ENCODE measurements at regions not wholly inside any gene's neighbourhood (a gene's known extent, or its start where the extent isn't known, plus 50 kb on each side); places are given as distances from the start of the nearest gene placed in this dataset.

DNA sequence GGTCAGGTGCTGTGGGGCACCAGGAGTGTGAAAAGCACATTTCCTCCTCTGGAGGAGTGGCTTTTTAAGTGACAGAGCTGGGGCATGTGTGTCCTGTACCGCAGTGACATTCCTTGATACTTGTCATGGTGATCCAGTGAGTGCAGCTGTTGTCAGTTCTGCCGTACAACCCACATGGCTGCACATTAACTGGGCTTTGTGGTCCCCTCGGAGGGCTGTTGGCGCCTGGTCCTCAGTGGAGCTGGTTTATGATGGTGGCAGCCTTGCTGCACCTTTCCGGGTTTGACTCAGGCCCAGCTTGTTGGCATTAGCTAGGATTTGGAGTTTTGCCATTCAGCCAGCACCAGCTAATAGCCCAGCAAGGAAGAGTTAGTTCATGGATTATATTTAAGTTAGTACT lies 77.0 kb downstream of the SLC25A47 start:
- no peak for DNase-seq

DNA sequence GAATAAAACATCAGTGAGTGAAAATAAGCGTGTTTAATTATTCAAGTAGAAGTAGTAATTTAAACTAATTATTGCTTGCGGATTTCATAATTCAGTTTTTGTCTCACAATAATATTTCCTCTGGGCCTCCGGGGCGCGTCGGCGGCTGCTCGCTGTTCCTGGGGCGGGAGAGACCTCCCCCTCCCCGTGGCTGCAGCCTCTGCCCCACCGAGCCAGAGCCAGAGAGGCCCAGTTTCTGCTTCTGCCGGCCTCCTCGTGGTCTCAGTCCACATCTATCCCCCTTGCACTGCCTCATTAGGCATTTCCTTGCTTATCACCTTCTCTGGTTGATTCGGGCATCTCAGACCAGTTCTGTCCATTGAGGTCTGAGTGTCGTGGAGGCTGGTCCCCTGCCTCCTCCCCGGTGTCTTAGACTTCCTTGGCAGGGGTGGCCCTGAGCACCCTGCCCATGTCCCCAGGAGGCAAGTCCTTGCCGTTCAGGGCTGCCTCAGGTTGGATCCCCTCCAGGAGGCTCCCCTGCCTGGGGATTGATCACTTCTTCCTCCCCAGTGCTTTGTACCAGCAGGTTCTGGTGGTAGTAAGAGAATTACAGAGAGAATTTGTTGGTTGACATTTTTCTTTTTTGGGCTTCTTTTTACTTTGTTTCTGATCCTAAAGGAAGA lies 78.0 kb downstream of the SLC25A47 start:
- DNase-seq: no peak

DNA sequence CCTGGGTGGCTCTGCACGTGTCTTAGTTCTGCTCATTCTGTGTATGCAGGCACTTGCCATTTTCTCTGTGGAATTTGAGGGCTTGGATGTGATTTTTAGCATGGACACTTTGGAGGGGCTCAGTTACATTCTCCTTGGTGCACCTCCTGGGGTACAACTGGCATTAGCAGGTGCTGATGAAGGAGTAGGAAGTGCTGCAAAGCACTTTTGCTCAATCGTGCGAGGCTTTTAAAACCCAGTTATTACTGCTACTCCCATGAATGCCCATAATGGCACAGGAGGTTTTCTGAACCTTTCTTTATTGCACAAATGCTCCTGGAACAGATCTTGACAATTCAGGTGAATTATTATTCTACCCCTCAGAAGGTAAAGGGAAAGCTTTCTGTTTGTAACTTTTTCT lies 78.7 kb downstream of the SLC25A47 start:
- DNase-seq: no peak

GRCh38 chr14:100402631-100403030 lies 79.5 kb downstream of the SLC25A47 start:
- DNase-seq: no peak

DNA sequence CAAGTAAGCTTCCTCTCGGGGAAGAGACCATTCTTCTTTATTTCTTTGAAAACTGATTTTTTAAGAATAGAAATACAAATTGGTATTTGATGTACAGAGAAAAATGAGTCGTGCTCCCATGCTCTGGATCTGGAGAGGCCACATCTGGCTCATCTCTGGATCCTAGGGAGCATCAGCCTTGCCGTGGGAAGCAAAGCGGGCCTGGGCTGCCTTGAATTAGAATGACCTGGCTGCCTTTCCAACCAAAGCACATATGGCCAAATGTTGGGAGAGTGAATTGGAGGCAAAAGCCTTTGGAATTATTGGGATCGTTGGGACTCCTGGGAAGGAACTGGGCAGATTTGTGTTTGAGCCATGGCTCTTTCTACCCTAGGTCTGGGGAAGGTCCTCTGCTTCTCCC lies 80.0 kb downstream of the SLC25A47 start:
- no peak for DNase-seq

- DNase-seq: no peak
Observed at GRCh38 chr14:100403802-100404365, 80.7 kb downstream of the SLC25A47 start.

- no peak for DNase-seq
Observed at GRCh38 chr14:100404419-100404818, 81.3 kb downstream of the SLC25A47 start.

GRCh38 chr14:100405760-100406455 lies 82.8 kb downstream of the SLC25A47 start:
- DNase-seq: no peak

GRCh38 chr14:100406505-100407131 lies 83.5 kb downstream of the SLC25A47 start:
- DNase-seq: no peak

- DNase-seq: no peak
Observed at GRCh38 chr14:100407376-100408102, 84.4 kb downstream of the SLC25A47 start.

GRCh38 chr14:100408350-100409002 lies 85.3 kb downstream of the SLC25A47 start:
- no peak for DNase-seq

GRCh38 chr14:100409003-100409360 lies 85.8 kb downstream of the SLC25A47 start:
- DNase-seq: no peak

GRCh38 chr14:100409651-100410050 lies 86.5 kb downstream of the SLC25A47 start:
- no peak for DNase-seq

- DNase-seq: no peak
Observed at GRCh38 chr14:100410056-100410565, 87.0 kb downstream of the SLC25A47 start.

DNA sequence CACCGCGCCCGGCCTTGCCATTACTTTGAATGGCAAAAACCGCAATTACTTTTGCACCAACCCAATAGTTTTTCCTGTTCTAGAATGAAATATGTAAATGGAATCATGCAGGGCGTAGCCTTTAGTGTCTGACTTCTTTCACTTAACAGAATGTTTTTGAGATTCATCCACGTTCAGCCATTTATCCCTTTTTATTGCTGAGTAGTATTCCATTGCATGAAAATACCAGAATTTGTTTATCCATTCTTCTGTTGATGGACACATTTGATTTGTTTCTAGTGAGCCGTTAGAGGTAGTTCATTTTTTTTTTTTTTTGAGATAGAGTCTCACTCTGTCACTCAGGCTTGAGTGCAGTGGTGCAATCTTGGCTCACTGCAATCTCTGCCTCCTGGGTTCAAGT lies 90.6 kb downstream of the SLC25A47 start:
- no peak for DNase-seq

GRCh38 chr14:100415226-100415625 lies 92.1 kb downstream of the SLC25A47 start:
- no peak for DNase-seq

DNA sequence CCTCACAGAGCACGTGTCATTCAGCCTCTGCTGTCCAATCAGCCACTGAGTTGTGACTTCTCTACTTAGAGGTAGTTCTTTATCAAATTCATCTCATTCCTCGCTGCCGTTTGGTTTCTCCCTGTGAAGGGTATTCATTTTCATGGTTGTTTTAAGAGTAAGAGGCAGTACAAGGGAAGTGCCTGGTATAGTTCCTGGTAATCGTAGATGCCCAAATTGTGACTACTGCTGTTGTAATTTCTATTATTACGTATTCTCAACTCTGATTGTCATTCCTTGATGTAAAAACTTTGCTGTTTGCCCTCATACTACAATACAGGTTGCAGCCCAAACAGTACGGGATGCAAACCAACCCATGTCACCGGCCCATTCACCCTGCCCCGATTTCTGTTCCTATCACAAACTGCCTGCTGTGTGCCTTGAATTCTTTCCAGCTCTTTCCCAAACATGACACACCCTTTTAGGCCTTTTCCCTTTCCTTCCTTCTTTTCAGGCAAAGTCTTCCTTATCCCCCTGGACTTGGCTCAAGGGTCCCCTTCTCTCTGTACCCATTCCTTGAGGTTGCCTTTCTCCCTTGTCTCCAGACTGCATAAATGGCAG lies 93.0 kb downstream of the SLC25A47 start:
- DNase-seq: no peak

DNA sequence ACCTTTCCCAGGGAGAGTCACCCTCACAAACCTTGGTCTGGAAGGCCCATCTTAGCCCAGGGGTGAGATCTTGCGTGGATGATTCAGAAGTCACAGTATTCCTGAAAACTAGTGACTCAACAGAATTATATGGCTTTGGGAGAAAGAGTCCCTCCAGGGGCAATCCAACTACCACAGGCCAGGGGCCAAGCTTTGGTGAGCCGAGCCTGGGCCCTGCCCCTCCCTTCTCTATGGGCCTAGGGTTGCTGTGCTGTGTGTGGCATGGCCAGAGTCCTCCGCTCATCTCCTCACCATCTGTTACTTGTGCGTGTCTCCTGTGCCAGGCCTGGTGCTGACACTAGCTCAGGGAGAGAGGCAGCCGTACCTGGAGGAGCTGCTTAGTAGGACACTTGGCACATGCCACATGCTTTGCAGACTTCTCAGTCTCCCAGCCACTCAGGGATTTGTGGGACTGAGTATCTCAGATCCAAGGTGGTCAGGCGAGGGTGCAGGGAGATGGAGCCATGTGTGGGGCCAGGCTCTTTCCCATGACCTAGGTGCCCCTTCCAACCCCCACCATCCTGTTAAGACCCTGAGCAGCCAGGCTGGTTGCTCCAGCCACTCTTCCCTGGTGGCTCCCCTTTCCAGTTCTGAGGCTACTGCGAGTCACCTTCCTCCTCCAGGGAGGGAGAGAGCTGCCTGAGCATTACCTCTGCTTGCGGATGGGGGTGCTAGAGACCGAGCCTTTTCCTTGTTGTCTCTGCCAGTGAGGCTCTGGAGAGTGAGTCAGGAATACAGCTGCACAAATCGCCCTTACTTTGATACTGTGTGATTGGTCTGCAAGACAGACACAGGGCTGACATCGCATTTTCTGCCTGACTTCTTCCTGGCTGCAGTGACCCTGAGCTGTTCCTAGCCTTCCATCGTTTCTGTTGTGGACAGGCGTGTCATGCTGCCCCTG lies 94.1 kb downstream of the SLC25A47 start:
- no peak for DNase-seq

DNA sequence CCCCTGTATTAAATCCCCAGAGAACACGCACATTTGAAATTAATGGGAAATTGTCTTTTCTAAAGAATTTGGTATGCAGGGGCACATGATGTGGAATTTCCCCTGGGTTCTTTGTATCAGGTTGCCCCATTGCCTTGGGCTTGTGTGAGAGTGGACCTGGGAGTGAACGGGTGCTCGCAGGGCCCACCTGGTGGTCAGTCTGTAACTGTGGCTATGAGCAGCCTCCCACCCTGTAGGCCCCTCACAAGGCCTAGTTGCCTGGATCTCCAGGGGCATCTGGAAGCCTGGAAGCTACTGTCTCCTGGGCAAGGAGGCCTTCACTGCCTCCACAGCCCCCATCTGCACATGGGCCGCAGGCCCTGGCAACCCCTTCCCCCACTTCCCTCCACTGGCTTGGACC lies 96.7 kb downstream of the SLC25A47 start:
- no peak for DNase-seq

DNA sequence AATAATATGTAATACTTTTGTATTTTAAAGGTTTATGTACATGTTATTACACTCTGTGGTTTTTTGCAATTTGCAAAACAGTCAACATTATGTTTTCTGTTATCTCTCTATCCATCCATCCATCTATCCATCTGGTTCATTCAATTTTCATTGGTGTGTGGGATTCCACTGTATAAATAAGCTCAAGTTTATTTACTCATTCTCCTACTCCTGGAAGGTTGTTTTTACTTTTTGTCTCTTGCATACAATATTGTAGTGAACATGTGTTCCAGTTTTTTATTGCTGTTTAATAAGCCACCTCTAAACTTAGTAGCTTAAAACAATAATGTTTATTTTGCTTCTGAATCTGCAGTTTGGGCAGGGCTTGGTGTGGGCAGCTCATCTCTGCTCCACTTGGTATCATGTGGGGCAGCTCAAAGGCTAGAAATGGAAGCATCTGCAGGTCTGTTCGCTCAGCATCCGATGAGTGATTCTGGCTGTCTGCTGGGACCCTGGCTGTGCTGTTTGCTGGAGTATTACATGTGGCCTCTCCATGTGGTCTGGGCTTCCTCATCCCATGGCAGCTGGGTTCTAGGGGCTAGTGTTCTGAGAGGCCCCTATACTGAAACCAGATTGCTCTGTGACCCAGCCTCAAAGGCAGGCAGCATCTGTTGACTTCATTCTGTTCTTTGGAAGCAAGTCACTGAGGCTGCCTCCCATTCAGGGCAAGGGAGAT lies 98.8 kb downstream of the SLC25A47 start:
- DNase-seq: no peak
